GM06990 (cell line): ENCODE measurements at regions not wholly inside any gene's neighbourhood (a gene's known extent, or its start where the extent isn't known, plus 50 kb on each side); places are given as distances from the start of the nearest gene placed in this dataset.

Experiments used
- DNase-seq: peaks from one replicate; pipeline ENCODE4 v3.0.0-alpha.2; 2011; ENCODE audit not compliant: insufficient read length; ENCODE audit errors: extremely low read depth
- H3K27me3 ChIP-seq: replicated peaks from 2 replicates; pipeline ENCODE4 v1.6.0; 2011; ENCODE audit warnings: low read length; ENCODE audit not compliant: control insufficient read depth, insufficient read depth
- H3K36me3 ChIP-seq: 2 replicates; pipeline ENCODE4 v1.5.1; 2011; ENCODE audit warnings: low read length; ENCODE audit not compliant: control insufficient read depth, insufficient read depth
- H3K4me3 ChIP-seq: replicated peaks from 2 replicates; pipeline ENCODE4 v1.5.1; 2011; ENCODE audit warnings: low read depth, mild to moderate bottlenecking, control low read depth, low read length
- CTCF ChIP-seq: IDR thresholded peaks from 2 replicates; pipeline ENCODE4 v1.5.1; 2011; ENCODE audit warnings: low read length, control low read depth, mild to moderate bottlenecking, inconsistent platforms; ENCODE audit not compliant: insufficient read depth, poor library complexity, severe bottlenecking

- no peak for DNase-seq
- H3K4me3 ChIP-seq: no peak overlapping the region
- no peaks in the 10 kb centered on the region for H3K27me3 ChIP-seq
- no peak for TF ChIP-seq CTCF
- no peaks in the 10 kb centered on the region for H3K36me3 ChIP-seq
Observed at GRCh38 chr1:217968085-217968484, 317.0 kb upstream of the RRP15 start.

GRCh38 chr1:217969428-217969827 lies 315.7 kb upstream of the RRP15 start:
- no peak for TF ChIP-seq CTCF
- no peaks in the 10 kb centered on the region for H3K36me3 ChIP-seq
- no peak for DNase-seq
- no peak overlapping the region for H3K4me3 ChIP-seq
- no peaks in the 10 kb centered on the region for H3K27me3 ChIP-seq

GRCh38 chr1:217977943-217978342 lies 307.1 kb upstream of the RRP15 start:
- no peak for TF ChIP-seq CTCF
- H3K36me3 ChIP-seq: no peaks in the 10 kb centered on the region
- DNase-seq: no peak

GRCh38 chr1:217981430-217981829 lies 303.7 kb upstream of the RRP15 start:
- no peak for DNase-seq
- no peak for TF ChIP-seq CTCF
- Histone ChIP-seq H3K4me3 (no peak overlapping the region), H3K36me3 (no peaks in the 10 kb centered on the region), H3K27me3 (no peaks in the 10 kb centered on the region)

More at GRCh38 chr1:217977943-217978342, 307.1 kb upstream of the RRP15 start:
- Histone ChIP-seq H3K4me3 (no peak overlapping the region), H3K27me3 (no peaks in the 10 kb centered on the region)

GRCh38 chr1:217982331-217983050 lies 302.6 kb upstream of the RRP15 start:
- no peak for TF ChIP-seq CTCF
- Histone ChIP-seq H3K27me3 (no peaks in the 10 kb centered on the region), H3K4me3 (no peak overlapping the region), H3K36me3 (no peaks in the 10 kb centered on the region)
- no peak for DNase-seq

GRCh38 chr1:217983051-217983375 lies 302.1 kb upstream of the RRP15 start:
- no peak for TF ChIP-seq CTCF
- DNase-seq: no peak
- H3K36me3 ChIP-seq: no peaks in the 10 kb centered on the region
- no peaks in the 10 kb centered on the region for H3K27me3 ChIP-seq
- H3K4me3 ChIP-seq: no peak overlapping the region
